UCSD-AML1 (cell line): ENCODE measurements at regions not wholly inside any gene's neighbourhood (a gene's known extent, or its start where the extent isn't known, plus 50 kb on each side); places are given as distances from the start of the nearest gene placed in this dataset.

ENCODE experiments used
- DNase-seq: peaks from one replicate; lab custom pipeline; 2025; ENCODE audit not compliant: unreplicated experiment; lab: John Stamatoyannopoulos, UW

- DNase-seq: no peak
Measured at GRCh38 chr19:30293051-30293785, 79.0 kb upstream of the ZNF536 start.

- no peak for DNase-seq
Measured at GRCh38 chr19:30297969-30298368, 74.2 kb upstream of the ZNF536 start.

GRCh38 chr19:30303131-30303654 is 69.0 kb upstream of the ZNF536 start:
- DNase-seq: no peak

DNA sequence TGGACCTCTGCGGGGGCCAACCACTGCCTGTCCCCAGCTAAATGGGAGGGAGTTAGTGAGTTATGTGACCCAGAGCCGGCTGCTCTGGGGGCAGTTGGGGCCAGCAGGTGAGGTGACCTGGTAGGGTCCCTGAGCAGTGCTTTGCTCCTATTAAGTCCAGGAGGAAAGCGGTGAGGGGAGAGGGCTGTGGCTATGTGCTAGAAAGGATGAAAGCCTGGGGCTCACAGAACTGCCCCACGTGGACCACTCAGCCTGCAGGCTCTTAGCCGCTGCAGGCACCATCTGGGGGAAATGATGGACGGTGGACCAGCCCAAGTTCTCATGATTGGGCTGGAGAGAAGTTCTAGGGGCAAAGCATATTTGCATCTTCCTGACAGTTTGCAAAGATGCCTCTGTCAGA is 67.6 kb upstream of the ZNF536 start:
- no peak for DNase-seq

- no peak for DNase-seq
Measured at GRCh38 chr19:30305346-30306060, 66.7 kb upstream of the ZNF536 start.

DNA sequence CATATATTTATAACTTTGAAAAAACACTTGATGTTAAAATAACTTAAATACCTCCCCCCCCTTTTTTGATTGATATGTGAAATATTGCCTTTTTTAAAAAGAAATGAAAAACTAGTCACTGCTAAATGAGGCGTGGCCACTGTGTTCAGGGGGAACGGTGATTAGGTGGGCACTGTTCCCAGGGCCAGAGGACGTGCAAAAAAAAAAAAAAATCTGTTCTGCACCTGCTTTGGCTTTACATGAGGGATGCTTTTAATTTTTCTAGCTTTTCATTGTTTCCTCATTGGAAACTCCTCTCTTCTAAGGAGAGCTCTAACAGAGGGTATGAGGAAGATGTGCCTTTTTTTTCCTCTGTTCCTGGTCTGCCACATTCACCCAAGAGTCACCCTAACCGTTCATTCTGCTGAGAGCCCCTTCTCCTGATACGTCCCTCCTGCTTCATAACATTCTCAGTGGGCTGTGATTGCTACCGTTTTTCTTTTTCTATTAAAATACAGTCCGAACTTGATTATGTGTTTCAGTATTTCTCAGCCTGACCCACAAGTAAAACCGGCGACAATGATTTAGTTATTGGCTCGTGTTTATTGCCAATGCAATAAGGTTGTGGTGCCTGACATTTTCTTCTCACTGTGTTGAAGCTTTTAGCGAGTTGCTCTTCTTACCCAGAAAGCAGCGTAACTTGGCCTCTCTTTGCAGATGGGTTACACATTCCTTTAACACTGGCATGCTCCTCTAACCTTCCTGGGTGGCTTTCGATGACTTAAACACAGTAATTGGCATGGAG is 64.8 kb upstream of the ZNF536 start:
- DNase-seq: no peak

GRCh38 chr19:30309176-30309575 is 63.0 kb upstream of the ZNF536 start:
- DNase-seq: no peak

GRCh38 chr19:30309905-30310601 is 62.1 kb upstream of the ZNF536 start:
- DNase-seq: no peak

DNA sequence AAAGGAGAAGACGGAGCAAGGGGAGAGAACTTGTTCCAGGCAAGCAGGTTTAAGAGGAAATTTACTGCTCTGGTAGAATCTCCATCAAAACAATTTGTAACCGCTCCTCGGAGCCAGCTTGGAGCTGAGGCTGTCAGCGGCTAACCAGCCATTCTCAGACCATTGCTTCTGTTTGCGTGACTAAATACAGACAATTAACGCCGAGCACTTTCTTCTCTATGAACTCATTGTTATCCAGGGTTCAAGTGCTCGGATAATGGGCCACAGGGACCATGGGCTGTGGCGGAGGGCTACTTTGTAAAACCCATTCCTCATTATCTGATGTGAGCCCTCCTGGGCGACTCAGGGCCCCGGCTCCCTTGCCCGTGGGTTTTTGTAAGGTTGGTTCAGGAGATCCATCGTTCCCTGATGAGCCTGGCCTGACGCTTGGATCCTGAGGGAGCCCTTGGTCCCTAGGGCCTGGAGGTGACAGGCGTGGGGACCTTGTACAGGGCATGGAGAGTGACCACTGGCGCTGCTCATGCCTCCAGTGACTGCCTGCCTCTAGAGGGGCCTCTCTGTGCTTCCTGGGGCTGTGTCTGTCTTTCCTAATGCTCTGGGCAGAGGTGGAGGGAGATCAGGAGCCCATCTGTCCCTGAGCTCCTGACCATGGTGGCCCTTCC is 61.5 kb upstream of the ZNF536 start:
- DNase-seq: no peak

DNA sequence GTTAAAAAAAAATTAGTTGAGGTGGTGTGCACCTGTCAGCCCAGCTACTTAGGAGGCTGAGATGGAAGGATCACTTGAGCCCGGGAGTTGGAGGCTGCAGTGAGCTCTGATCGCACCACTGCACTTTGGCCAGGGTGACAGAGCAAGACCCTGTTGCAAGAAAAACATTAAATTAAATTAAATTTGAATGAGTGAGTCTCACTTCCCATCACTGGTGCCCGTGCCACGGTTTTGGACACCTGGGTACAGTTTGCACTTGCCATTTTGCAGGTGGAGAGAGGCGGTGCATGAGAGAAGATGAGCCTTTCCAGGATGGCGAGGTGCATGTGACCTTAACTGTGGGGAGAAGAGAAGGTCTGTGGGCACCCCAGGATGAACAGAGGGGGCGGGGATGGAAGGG is 60.3 kb upstream of the ZNF536 start:
- DNase-seq: no peak

- DNase-seq: no peak
Measured at GRCh38 chr19:30312582-30313352, 59.4 kb upstream of the ZNF536 start.

- no peak for DNase-seq
Measured at GRCh38 chr19:30313353-30313750, 58.8 kb upstream of the ZNF536 start.

DNA sequence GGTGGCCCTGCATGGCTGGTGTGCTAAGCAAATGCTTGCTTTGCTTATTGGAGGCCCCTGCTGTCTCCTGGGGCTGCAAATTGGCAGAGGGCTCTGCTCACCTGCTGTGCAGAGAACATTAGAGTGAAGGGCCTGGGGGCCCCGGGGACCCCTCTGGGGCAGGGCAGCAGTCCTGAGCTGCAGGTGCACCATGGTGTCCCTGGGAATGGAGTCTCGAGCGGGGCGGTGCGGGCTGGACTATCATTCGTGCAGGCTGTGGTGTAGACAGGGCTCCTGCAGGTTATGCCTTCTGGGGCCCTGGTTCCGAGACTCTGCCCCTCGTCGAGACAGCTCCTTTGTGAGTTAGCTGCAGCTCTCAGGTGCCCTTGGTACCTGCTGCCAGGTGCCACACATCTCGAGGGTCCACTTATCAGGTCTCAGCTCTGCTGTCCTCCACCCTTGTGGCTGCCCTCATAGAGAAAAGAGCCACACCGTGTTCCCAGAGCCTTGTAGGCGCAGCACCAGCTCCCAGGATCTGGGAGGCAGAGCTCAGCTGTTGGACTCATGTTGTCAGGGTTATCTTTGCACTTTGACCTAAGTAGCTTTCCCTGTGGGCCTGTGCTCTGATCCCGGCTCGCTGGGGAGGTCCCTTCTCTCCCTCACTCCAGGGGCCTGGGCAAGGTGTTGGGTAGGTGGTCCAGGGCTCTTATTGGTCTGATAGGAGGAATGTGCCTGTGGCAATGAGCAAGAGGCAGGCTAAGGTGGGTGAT is 58.0 kb upstream of the ZNF536 start:
- DNase-seq: no peak

DNA sequence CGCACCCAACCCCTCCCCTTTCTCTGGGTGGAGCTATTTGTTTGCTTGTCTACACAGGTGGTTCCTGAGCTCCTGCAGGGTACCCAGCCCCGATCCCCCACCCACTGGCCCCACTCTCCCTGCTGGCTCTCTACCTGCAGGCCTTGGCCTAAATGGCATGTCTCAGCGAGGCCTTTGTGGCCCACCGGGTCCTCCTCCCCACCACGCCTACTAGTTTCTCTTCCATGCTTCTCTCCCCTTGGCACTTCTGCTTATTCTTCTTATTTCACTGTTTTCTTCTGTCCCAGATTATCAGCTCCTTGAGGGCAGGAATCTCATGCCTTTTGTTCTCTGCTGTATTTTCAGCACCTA is 57.4 kb upstream of the ZNF536 start:
- no peak for DNase-seq

GRCh38 chr19:30315159-30315558 is 57.0 kb upstream of the ZNF536 start:
- no peak for DNase-seq

- no peak for DNase-seq
Measured at GRCh38 chr19:30316000-30316491, 56.1 kb upstream of the ZNF536 start.

DNA sequence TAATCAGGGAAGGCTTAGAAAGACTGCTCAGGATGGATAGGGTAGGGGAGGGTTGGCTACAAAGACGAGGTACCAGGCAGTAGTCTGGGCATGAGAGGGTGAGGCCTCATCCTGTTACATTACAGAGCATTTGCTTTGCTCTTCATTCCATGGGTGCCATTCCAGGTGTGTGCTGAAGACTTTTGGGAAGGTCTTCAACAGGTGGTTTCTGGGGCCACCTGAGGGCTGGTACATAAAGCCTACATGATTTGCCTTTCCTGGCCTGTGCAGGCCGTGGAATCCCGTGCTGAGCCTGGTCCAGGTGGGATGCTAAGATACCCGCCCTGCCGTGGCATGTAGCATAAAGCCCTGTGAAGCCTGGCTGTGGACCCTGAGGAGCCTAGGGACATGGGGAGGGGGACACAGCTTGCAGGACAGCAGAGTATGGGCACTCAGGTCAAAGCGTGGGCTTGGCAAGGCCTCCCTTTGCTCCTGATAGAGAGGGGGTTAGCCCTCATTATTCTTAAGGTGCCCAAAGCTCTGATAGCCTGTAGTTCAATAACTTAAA is 55.6 kb upstream of the ZNF536 start:
- no peak for DNase-seq

- DNase-seq: no peak
Measured at GRCh38 chr19:30317403-30317802, 54.8 kb upstream of the ZNF536 start.

DNA sequence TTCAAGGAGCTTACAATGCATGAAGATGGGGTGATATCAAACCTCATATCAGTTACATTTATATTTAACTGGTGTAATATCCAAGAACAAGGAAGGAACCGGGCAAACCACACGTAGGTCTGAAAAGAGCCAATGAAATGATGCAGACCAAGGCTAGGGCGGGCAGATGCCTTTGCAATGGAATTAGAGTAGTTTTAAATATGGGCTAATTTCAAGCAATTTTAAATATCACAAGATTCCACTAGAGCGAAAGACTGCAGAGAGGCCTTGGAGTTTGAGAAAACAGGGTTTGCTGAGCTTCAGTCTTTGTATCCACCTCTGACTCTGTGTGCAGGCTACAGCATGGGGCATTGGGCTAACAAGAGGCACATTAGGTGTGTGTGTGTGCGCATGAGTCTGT is 53.9 kb upstream of the ZNF536 start:
- no peak for DNase-seq
